CD14-positive monocyte (primary cell): ENCODE measurements at regions not wholly inside any gene's neighbourhood (a gene's known extent, or its start where the extent isn't known, plus 50 kb on each side); places are given as distances from the start of the nearest gene placed in this dataset.

Source experiments
- DNase-seq, 3 donors: peaks; one replicate each; pipeline ENCODE4 v3.0.0-alpha.2; 2011 to 2022
- H2AFZ ChIP-seq: 2 replicates; pipeline ENCODE4 v1.6.0; 2012; ENCODE audit warnings: mild to moderate bottlenecking, low read depth, low read length, inconsistent platforms; ENCODE audit not compliant: insufficient read depth, poor library complexity, severe bottlenecking
- H3K27ac ChIP-seq, 2 donors: 1 replicate in 1 of 2; 2 replicates in 1 of 2; pipeline ENCODE4 v1.5.1; 2012 to 2013; ENCODE audit warnings: low read length in 2 of 2, control low read depth in 1 of 2, inconsistent platforms in 1 of 2, low read depth in 1 of 2, mild to moderate bottlenecking in 1 of 2
- H3K27me3 ChIP-seq, 2 donors: one replicate each; pipeline versions ENCODE4 v1.6.0 to v1.6.1; 2011 to 2013; ENCODE audit warnings: low read length in 2 of 2; ENCODE audit not compliant: control insufficient read depth in 2 of 2, insufficient read depth in 2 of 2
- H3K36me3 ChIP-seq, 2 donors: replicated peaks in 1 of 2; 1 replicate in 1 of 2; 2 replicates in 1 of 2; pipeline versions ENCODE4 v1.5.1 to v1.6.1; 2012 to 2013; ENCODE audit warnings: low read length in 2 of 2, control low read depth in 1 of 2, inconsistent platforms in 1 of 2, mild to moderate bottlenecking in 1 of 2; ENCODE audit not compliant: insufficient read depth in 2 of 2, control insufficient read depth in 1 of 2
- H3K4me1 ChIP-seq, 2 donors: 1 replicate in 1 of 2; 2 replicates in 1 of 2; pipeline versions ENCODE4 v1.5.1 to v1.6.1; 2012 to 2013; ENCODE audit warnings: low read length in 2 of 2, control low read depth in 1 of 2, inconsistent platforms in 1 of 2, mild to moderate bottlenecking in 1 of 2, moderate library complexity in 1 of 2; ENCODE audit not compliant: insufficient read depth in 2 of 2, control insufficient read depth in 1 of 2
- H3K4me2 ChIP-seq: replicated peaks from 2 replicates; pipeline ENCODE3; 2012; ENCODE audit warnings: low read length, moderate library complexity, mild to moderate bottlenecking; ENCODE audit not compliant: poor library complexity, severe bottlenecking; ENCODE audit errors: extremely low read depth
- H3K4me3 ChIP-seq, 3 experiments: fragments of 200-600 bp in 1 of 3; sonication (generic) in 1 of 3; replicated peaks in 1 of 3; 1 replicate in 2 of 3; 2 replicates in 1 of 3; pipeline ENCODE4 v1.5.1; 2011 to 2013; ENCODE audit warnings: low read length in 3 of 3, mild to moderate bottlenecking in 3 of 3, control low read depth in 2 of 3, low read depth in 2 of 3, inconsistent platforms in 1 of 3, moderate library complexity in 1 of 3
- H3K79me2 ChIP-seq: 2 replicates; pipeline ENCODE4 v1.6.0; 2012; ENCODE audit warnings: mild to moderate bottlenecking, control low read depth, inconsistent platforms, low read length, moderate library complexity; ENCODE audit not compliant: insufficient read depth
- H3K9ac ChIP-seq: 2 replicates; pipeline ENCODE4 v1.6.0; 2017; ENCODE audit warnings: low read length, mild to moderate bottlenecking; ENCODE audit not compliant: insufficient read depth, poor library complexity, severe bottlenecking
- H3K9me3 ChIP-seq, 2 donors: replicated peaks in 1 of 2; 1 replicate in 1 of 2; 2 replicates in 1 of 2; pipeline versions ENCODE4 v1.5.1 to v1.6.1; 2012 to 2013; ENCODE audit warnings: low read length in 2 of 2, control low read depth in 1 of 2; ENCODE audit not compliant: control insufficient read depth in 1 of 2, insufficient read depth in 1 of 2
- H4K20me1 ChIP-seq: 2 replicates; pipeline ENCODE4 v1.6.0; 2012; ENCODE audit warnings: mild to moderate bottlenecking, low read length, control low read depth, moderate library complexity; ENCODE audit not compliant: insufficient read depth
- H3K27ac Mint-ChIP-seq, 7 donors: one replicate each; pipeline ENCODE4 v1.8.0; 2020; ENCODE audit warnings: mild to moderate bottlenecking in 7 of 7, mixed read lengths in 7 of 7, moderate library complexity in 6 of 7, inconsistent platforms in 2 of 7
- H3K27me3 Mint-ChIP-seq, 3 donors: one replicate each; pipeline ENCODE4 v1.8.0; 2021 to 2022; ENCODE audit warnings: low read depth in 3 of 3, mild to moderate bottlenecking in 3 of 3, mixed read lengths in 3 of 3, moderate library complexity in 3 of 3, inconsistent platforms in 1 of 3
- H3K36me3 Mint-ChIP-seq, 2 donors: one replicate each; pipeline ENCODE4 v1.8.0; 2020; ENCODE audit warnings: mixed read lengths in 2 of 2, inconsistent platforms in 1 of 2, mild to moderate bottlenecking in 1 of 2
- H3K4me1 Mint-ChIP-seq: one replicate; pipeline ENCODE4 v1.8.0; 2020; ENCODE audit warnings: mild to moderate bottlenecking, mixed read lengths
- H3K4me3 Mint-ChIP-seq, 2 donors: one replicate each; pipeline ENCODE4 v1.8.0; 2020; ENCODE audit warnings: mild to moderate bottlenecking in 2 of 2, mixed read lengths in 2 of 2, moderate library complexity in 1 of 2
- H3K9me3 Mint-ChIP-seq, 7 donors: one replicate each; pipeline ENCODE4 v1.8.0; 2020 to 2022; ENCODE audit warnings: mixed read lengths in 7 of 7, mild to moderate bottlenecking in 6 of 7, moderate library complexity in 6 of 7, inconsistent platforms in 2 of 7
- WGBS: methylation state at CpG from one replicate; pipeline ENCODE4 v1.1.5; 2013; ENCODE audit warnings: missing lambda C conversion rate; ENCODE audit not compliant: insufficient coverage; 5-methylcytosine and 5-hydroxymethylcytosine counted together
- intact Hi-C, 2 donors: fragments of 100-400 bp; cut with micrococcal nuclease; formaldehyde crosslinking; loops; one replicate each; pipeline versions ENCODE4 v1.15.0 to v1.15.1; 2023
- TF ChIP-seq, protein P1 (sequence below): fragments of 200-600 bp; IDR thresholded peaks from one replicate; pipeline ENCODE4 v1.8.0; 2022; ENCODE audit warnings: antibody characterized with exemption, mild to moderate bottlenecking

DNA sequence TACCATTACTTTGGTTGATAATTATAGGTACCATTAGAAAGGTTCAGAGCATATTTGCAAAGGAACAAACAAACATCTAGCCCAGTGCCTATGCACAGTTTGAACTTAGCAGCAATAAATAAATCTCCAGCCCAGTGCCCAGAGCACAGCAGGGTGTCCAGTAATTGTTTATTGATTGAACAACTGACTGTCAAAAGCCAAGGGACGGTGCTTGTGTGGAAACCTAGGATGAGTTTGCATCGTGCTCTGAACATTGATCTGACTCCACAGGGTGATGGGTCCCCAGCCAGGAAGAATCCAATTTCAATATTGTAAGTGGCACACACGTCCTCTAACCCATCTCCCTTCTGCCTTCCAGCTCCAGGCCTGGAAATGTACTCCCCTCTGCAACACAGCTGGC lies 625.5 kb upstream of the C16orf82 start:
- Mint-ChIP-seq H3K4me1 (no peaks in the 10 kb centered on the region), H3K9me3 (peaks cover 0 to 11% (median 2%) of the 10 kb centered on the region in 7 donors), H3K4me3 (no peak overlapping the region), H3K27me3 (peaks cover 0 to 2% (median 0%) of the 10 kb centered on the region in 3 donors), H3K36me3 (no peaks in the 10 kb centered on the region), H3K27ac (no peak overlapping the region)
- Histone ChIP-seq H3K4me2 (no peak overlapping the region), H3K4me1 (no peaks in the 10 kb centered on the region), H3K4me3 (no peak overlapping the region), H4K20me1 (no peaks in the 10 kb centered on the region), H3K27ac (no peak overlapping the region), H2AFZ (no peak overlapping the region), H3K36me3 (no peaks in the 10 kb centered on the region), H3K9me3 (no peaks in the 10 kb centered on the region), H3K27me3 (no peaks in the 10 kb centered on the region), H3K9ac (no peak overlapping the region), H3K79me2 (no peaks in the 10 kb centered on the region)
- TF ChIP-seq, protein P1, sequence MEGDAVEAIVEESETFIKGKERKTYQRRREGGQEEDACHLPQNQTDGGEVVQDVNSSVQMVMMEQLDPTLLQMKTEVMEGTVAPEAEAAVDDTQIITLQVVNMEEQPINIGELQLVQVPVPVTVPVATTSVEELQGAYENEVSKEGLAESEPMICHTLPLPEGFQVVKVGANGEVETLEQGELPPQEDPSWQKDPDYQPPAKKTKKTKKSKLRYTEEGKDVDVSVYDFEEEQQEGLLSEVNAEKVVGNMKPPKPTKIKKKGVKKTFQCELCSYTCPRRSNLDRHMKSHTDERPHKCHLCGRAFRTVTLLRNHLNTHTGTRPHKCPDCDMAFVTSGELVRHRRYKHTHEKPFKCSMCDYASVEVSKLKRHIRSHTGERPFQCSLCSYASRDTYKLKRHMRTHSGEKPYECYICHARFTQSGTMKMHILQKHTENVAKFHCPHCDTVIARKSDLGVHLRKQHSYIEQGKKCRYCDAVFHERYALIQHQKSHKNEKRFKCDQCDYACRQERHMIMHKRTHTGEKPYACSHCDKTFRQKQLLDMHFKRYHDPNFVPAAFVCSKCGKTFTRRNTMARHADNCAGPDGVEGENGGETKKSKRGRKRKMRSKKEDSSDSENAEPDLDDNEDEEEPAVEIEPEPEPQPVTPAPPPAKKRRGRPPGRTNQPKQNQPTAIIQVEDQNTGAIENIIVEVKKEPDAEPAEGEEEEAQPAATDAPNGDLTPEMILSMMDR: no peak
- intact Hi-C loops: no loop called here
- no peak for DNase-seq
- WGBS: 100% methylated on average over 1 of the region's 3 CpGs

DNA sequence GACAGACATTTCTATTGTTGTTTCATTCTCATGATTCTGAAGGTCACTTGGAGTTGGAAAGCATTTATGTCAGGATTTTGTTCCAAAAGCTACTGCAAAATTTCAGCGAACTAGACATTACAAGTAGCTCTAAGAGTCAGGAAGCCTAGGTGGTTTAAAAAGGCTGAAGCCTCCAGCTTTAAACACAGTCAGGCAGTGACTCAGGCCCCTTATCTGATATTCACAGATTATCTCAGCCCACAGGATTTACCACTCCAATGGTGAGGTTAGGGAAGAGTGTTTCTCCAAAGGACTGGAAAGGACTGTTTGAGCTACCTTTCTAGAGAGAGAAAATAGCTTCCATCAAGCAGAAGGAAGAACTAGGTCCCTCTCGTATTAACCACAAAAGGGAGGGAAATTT lies 624.4 kb upstream of the C16orf82 start:
- H3K79me2 ChIP-seq: no peaks in the 10 kb centered on the region
- no peaks in the 10 kb centered on the region for H3K4me1 ChIP-seq
- H3K4me3 Mint-ChIP-seq: no peak overlapping the region
- H3K4me2 ChIP-seq: no peak overlapping the region
- H3K4me1 Mint-ChIP-seq: no peaks in the 10 kb centered on the region
- no peaks in the 10 kb centered on the region for H3K27me3 ChIP-seq
- H3K27me3 Mint-ChIP-seq: peaks cover 0 to 2% (median 0%) of the 10 kb centered on the region in 3 donors
- H3K9me3 Mint-ChIP-seq: peaks cover 0 to 11% (median 2%) of the 10 kb centered on the region in 7 donors
- no peak overlapping the region for H3K9ac ChIP-seq
- no peaks in the 10 kb centered on the region for H3K36me3 ChIP-seq
- no peak overlapping the region for H3K27ac ChIP-seq
- TF ChIP-seq, protein P1: no peak
- DNase-seq: no peak
- no peak overlapping the region for H3K4me3 ChIP-seq
- intact Hi-C loops: no loop called here
- no peaks in the 10 kb centered on the region for H4K20me1 ChIP-seq
- H2AFZ ChIP-seq: no peak overlapping the region
- H3K9me3 ChIP-seq: no peaks in the 10 kb centered on the region
- H3K27ac Mint-ChIP-seq: no peak overlapping the region
- H3K36me3 Mint-ChIP-seq: no peaks in the 10 kb centered on the region
- 80% methylated on average over 1 of the region's 2 CpGs for WGBS
